Central memory CD4-positive, alpha-beta T cell (primary cell): ENCODE measurements at regions not wholly inside any gene's neighbourhood (a gene's known extent, or its start where the extent isn't known, plus 50 kb on each side); places are given as distances from the start of the nearest gene placed in this dataset.
A peak's percentile ranks its signal among the peaks of the same experiment; 100 is the strongest.
"Not testable (repeated sequence)": the region's sequence is repeated elsewhere in the genome, so short reads cannot be mapped to it uniquely, and the experiment has no call there.

Experiments used
- DNase-seq: peaks from one replicate; pipeline ENCODE4 v3.0.0; 2022

- DNase-seq, result peak; percentile 12
Measured at GRCh38 chr4:131734851-131735385, 1414.2 kb upstream of the PCDH10 start.

GRCh38 chr4:131738991-131739390 lies 1410.1 kb upstream of the PCDH10 start:
- not testable (repeated sequence) for DNase-seq

- DNase-seq, result not testable (repeated sequence)
Measured at GRCh38 chr4:131741836-131742235, 1407.3 kb upstream of the PCDH10 start.

- DNase-seq, result not testable (repeated sequence)
Measured at GRCh38 chr4:131742536-131743205, 1406.4 kb upstream of the PCDH10 start.

GRCh38 chr4:131743348-131743747 lies 1405.7 kb upstream of the PCDH10 start:
- DNase-seq, result not testable (repeated sequence)

GRCh38 chr4:131747203-131747602 lies 1401.9 kb upstream of the PCDH10 start:
- not testable (repeated sequence) for DNase-seq

DNA sequence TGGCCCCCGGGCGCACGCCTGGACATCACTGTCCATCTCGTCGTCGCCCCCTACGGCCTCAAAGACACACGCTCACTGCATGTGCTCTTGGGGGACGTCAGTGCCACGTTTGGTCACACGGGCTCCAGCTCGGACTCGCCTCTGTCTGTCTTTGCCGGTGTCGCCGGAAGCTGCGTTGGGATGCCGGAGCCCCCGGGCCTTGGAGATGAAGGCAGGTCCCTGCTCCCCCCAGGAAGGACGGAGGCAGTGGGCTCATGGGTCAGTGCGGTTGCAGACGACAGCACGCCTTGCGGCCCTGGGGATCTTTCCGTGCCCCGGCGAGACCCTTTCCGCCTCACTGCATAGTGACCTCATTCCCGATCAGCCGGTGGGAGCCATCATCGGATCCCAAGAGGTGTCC lies 1399.9 kb upstream of the PCDH10 start:
- not testable (repeated sequence) for DNase-seq

- DNase-seq, result not testable (repeated sequence)
Measured at GRCh38 chr4:131750006-131750405, 1399.1 kb upstream of the PCDH10 start.

DNA sequence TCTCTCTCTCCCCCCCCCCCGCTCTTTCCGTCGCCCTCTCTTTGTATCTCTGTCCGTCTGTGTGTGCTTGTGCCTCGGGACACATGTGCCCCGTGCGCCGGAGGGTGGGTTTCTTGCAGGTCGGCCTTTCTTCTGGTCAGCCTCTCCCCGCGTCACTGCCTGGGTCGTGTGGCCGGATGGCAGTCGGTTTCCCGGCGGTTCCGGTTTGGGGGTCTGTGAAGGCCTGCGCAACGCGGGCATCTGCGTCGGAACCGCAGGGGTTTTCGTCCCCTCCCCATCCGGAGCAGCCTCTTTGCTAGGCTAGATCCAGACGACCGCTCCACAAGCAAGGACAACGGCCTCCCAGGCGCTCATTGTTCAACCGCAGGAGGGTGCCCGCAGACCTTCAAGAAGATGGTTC lies 1398.6 kb upstream of the PCDH10 start:
- peak; percentile 18 for DNase-seq

DNA sequence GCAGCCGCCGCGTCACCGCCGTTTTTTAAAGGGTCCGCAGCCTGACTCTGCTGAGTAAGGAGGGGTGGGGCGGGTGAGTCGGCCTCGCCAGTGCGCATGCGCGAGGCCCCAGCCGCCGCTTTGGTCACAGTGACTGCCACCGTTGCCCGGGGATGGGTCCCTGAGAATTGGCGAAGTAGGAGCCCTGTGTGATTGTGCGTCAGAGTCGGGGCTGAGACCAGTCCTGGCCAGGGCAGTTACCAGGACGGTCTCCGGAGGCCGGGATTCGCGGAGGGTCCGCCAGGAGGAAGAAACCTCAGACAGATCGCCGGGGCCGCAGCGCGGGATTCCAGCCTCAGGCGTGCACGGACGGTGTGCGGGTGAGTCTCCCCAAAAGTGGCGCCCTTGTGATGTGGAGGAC lies 1386.9 kb upstream of the PCDH10 start:
- DNase-seq, result not testable (repeated sequence)

GRCh38 chr4:131764730-131765129 lies 1384.4 kb upstream of the PCDH10 start:
- DNase-seq, result no peak

GRCh38 chr4:131774382-131774781 lies 1374.7 kb upstream of the PCDH10 start:
- not testable (repeated sequence) for DNase-seq

- not testable (repeated sequence) for DNase-seq
Measured at GRCh38 chr4:131810565-131810964, 1338.5 kb upstream of the PCDH10 start.
